GM12873 (cell line): ENCODE measurements at regions not wholly inside any gene's neighbourhood (a gene's known extent, or its start where the extent isn't known, plus 50 kb on each side); places are given as distances from the start of the nearest gene placed in this dataset.
A peak's percentile ranks its signal among the peaks of the same experiment; 100 is the strongest.

Source experiments
- TF ChIP-seq, protein P1 (sequence below): IDR thresholded peaks from 2 replicates; pipeline ENCODE4 v1.5.1; 2012; ENCODE audit warnings: low read depth, mild to moderate bottlenecking, moderate library complexity, low read length, control low read depth; ENCODE audit not compliant: insufficient read depth; ENCODE audit errors: missing control alignments

- TF ChIP-seq, protein P1, sequence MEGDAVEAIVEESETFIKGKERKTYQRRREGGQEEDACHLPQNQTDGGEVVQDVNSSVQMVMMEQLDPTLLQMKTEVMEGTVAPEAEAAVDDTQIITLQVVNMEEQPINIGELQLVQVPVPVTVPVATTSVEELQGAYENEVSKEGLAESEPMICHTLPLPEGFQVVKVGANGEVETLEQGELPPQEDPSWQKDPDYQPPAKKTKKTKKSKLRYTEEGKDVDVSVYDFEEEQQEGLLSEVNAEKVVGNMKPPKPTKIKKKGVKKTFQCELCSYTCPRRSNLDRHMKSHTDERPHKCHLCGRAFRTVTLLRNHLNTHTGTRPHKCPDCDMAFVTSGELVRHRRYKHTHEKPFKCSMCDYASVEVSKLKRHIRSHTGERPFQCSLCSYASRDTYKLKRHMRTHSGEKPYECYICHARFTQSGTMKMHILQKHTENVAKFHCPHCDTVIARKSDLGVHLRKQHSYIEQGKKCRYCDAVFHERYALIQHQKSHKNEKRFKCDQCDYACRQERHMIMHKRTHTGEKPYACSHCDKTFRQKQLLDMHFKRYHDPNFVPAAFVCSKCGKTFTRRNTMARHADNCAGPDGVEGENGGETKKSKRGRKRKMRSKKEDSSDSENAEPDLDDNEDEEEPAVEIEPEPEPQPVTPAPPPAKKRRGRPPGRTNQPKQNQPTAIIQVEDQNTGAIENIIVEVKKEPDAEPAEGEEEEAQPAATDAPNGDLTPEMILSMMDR: no peak
Observed at GRCh38 chr11:16685914-16686313, 52.5 kb upstream of the C11orf58 start.

DNA sequence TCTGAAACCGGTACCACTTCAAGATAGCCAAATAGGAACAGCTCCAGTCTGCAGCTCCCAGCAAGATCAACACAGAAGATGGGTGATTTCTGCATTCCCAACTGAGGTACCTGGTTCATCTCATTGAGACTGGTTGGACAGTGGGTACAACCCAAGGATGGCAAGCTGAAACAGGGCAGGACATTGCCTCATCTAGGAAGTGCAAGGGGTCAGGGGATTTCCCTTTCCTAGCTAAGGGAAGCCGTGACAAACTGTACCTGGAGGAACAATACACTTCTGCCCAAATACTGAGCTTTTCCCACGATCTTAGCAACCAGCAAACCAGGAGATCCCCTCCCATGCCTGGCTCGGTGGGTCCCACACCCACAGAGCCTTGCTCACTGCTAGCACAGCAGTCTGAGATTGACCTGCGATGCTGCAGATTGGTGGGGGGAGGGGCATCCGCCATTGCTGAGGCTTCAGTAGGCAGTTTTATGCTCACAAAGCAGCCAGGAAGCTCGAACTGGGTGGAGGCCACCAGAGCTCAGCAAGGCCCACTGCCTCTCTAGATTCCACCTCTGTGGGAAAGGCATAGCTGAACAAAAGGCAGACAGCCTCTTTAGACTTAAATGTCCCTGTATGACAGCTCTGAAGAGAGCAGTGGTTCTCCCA is 59.9 kb upstream of the C11orf58 start:
- TF ChIP-seq, protein P1: no peak

GRCh38 chr11:16669799-16670415 is 68.5 kb upstream of the C11orf58 start:
- TF ChIP-seq, protein P1: no peak

- TF ChIP-seq, protein P1: peak; percentile 56
Observed at GRCh38 chr11:16632295-16633200, 105.9 kb upstream of the C11orf58 start.

GRCh38 chr11:16630651-16631050 is 107.8 kb upstream of the C11orf58 start:
- TF ChIP-seq, protein P1: no peak

- TF ChIP-seq, protein P1: no peak
Observed at GRCh38 chr11:16618431-16618830, 120.0 kb upstream of the C11orf58 start.

GRCh38 chr11:16615480-16615879 is 123.0 kb upstream of the C11orf58 start:
- TF ChIP-seq, protein P1: no peak
